Right cardiac atrium (tissue), 5 donors: ENCODE measurements at regions not wholly inside any gene's neighbourhood (a gene's known extent, or its start where the extent isn't known, plus 50 kb on each side); places are given as distances from the start of the nearest gene placed in this dataset.

Experiments used
- ATAC-seq, 2 donors: fragments of 200-7000 bp; cut with Tn5 transposase; one replicate each; pipeline versions ENCODE4 v1.8.0 to v1.9.1; 2020; ENCODE audit warnings: moderate library complexity in 2 of 2, mild to moderate bottlenecking in 1 of 2
- DNase-seq, 3 donors: peaks; one replicate each; pipeline ENCODE4 v3.0.0-alpha.2; 2020
- H3K27ac ChIP-seq: one replicate; pipeline ENCODE4 v1.5.1; 2013; ENCODE audit warnings: mild to moderate bottlenecking, low read length, control low read depth, moderate library complexity
- H3K27me3 ChIP-seq: one replicate; pipeline ENCODE4 v1.6.1; 2013; ENCODE audit not compliant: control insufficient read depth, insufficient read depth
- H3K4me1 ChIP-seq: one replicate; pipeline ENCODE4 v1.6.1; 2013; ENCODE audit warnings: low read length; ENCODE audit not compliant: control insufficient read depth, insufficient read depth
- H3K4me3 ChIP-seq: one replicate; pipeline ENCODE4 v1.5.1; 2013; ENCODE audit warnings: low read length, control low read depth
- H3K9me3 ChIP-seq: one replicate; pipeline ENCODE4 v1.6.1; 2013; ENCODE audit warnings: low read length; ENCODE audit not compliant: control insufficient read depth
- WGBS: extraction: QIAGEN DNeasy Blood & Tissue Kit; methylation state at CpG from one replicate; pipeline ENCODE4 v1.1.7; 2013; 5-methylcytosine and 5-hydroxymethylcytosine counted together
- intact Hi-C, 4 donors: fragments of 100-400 bp; cut with DNase I; formaldehyde crosslinking; loops; one replicate each; pipeline versions ENCODE4 v1.11.0 to v1.14.0; 2022 to 2023
- donor health status: healthy with polysubstance abuse.
- donor health status: DM: no; HTN: yes; CAD: no.
- donor health status: DM: no; HTN: no; CAD: no.
- donor health status: DM: no; HTN: yes; CAD: no; lungs with severe emphysema.
- donor health status: DM: yes; HTN: yes; CAD: no.

DNA sequence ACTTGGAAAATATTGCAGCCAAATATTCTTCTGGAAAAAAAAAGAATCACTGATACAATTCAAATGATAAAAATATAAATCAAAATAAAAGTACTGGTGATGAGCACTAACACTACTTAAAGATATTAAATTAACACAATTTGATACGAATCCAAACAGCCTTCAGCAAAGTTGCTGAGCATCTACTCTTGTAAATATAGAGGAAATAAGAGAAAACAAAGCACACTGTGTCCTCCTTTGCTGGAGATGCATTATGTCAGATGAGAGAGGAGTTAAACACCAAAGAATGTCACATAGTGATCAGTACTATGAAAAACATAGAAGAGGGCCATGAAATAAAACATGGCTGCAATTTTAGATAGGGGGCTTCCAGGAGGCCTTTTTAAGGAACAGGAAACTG lies 177.4 kb upstream of the RNPC3 start:
- WGBS = 71% methylated on average over 1 of the region's 1 CpG
- DNase-seq = no peak
- no peak overlapping the region for H3K4me3 ChIP-seq
- no peak overlapping the region for H3K27ac ChIP-seq
- H3K9me3 ChIP-seq = no peaks in the 10 kb centered on the region
- no peaks in the 10 kb centered on the region for H3K4me1 ChIP-seq
- no peak for ATAC-seq
- no peaks in the 10 kb centered on the region for H3K27me3 ChIP-seq
- intact Hi-C loops = no loop called here

DNA sequence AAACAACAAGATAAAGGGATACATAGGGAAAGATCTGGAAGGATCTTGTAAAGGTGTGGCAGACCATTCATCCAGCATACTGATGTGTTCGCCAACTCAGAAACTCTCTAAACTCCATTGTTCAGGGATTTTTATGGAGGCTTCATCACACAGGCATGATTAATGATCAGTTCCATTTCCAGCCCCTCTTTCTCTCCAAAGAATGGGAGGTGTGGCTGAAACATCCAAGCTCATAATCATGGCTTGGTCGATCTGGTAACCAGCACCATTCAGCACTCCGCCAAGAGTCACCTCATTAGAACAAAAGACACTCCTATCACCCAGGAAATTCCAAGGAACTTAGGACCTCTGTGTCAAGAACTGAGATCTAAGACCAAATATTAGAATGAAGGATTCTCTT lies 180.6 kb upstream of the RNPC3 start:
- 81% methylated on average over 3 of the region's 3 CpGs for WGBS
- no peak overlapping the region for H3K27ac ChIP-seq
- H3K27me3 ChIP-seq = no peaks in the 10 kb centered on the region
- H3K9me3 ChIP-seq = no peaks in the 10 kb centered on the region
- DNase-seq (no peak), ATAC-seq (no peak)
- intact Hi-C loops = no loop called here
- no peak overlapping the region for H3K4me3 ChIP-seq
- no peaks in the 10 kb centered on the region for H3K4me1 ChIP-seq

DNA sequence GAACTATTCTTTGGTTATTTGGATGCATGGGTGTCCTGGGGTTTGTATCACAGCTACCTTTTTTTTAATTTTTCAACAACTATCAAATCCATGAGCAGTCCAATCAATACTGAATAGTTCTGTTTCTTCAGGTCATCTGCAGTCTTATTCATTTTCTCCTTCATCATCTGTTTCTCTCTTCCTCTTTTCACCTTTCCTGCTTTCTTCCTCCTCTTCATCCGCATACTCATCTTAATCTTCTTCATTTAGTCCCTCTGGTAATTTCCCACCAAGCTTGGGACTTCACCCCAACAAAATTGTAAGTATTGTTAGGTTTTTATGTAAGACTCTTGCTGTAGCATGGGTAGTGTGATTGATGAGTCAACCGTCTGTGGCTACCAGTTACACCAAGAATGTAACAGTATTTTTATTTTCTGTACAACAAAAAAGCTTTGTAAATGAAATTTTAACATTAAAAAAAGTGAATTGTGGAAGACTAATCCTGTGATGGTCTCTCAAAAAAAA lies 184.1 kb upstream of the RNPC3 start:
- Histone ChIP-seq H3K27ac (no peak overlapping the region), H3K9me3 (no peaks in the 10 kb centered on the region), H3K27me3 (no peaks in the 10 kb centered on the region), H3K4me1 (no peaks in the 10 kb centered on the region), H3K4me3 (no peak overlapping the region)
- intact Hi-C loops = no loop called here
- 94% methylated on average over 2 of the region's 2 CpGs for WGBS
- no peak for ATAC-seq
- DNase-seq = no peak

DNA sequence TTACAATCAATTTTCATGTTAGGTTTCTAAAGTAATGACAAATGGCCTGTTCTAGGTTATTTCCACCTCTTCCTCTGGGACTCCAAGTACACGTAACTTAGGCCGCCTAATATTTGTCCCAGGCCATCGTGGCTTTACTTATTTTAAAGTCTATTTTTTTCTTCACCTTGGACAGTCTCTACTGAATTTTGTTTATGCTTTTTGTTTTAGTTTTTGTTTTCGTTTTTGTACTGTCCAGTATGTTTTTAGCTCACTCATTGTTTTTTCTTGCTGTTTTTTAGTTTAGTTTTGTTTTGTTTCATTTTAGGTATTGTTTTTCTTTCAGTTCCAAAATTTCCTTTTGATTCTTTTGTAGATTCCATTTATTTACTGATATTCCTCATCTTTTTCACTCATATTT lies 187.7 kb upstream of the RNPC3 start:
- no peaks in the 10 kb centered on the region for H3K4me1 ChIP-seq
- H3K27ac ChIP-seq = no peak overlapping the region
- intact Hi-C loops = no loop called here
- no peak for DNase-seq
- 72% methylated on average over 4 of the region's 4 CpGs for WGBS
- no peak overlapping the region for H3K4me3 ChIP-seq
- no peaks in the 10 kb centered on the region for H3K9me3 ChIP-seq
- H3K27me3 ChIP-seq = no peaks in the 10 kb centered on the region
- ATAC-seq = no peak

DNA sequence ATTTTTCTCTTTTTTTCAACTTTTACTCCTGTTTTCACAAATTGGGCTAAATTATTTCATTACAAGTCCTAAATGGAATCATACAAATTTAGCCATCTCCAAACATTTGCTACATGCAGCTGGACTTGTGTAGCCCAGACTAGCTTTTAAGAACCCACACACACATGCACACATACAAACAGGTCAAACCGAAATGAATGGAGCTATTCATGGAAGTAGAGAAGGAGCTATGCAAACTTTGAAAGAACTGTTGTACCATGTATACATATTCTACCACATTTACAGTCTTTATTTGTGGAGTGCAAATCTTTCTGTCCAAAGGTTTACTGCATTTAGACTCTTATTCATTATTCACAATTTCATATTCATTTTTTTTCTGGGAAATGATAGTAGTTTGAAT lies 189.1 kb upstream of the RNPC3 start:
- 68% methylated on average over 1 of the region's 1 CpG for WGBS
- H3K4me1 ChIP-seq = no peaks in the 10 kb centered on the region
- no peak overlapping the region for H3K4me3 ChIP-seq
- ATAC-seq (no peak), DNase-seq (no peak)
- no peaks in the 10 kb centered on the region for H3K9me3 ChIP-seq
- no peak overlapping the region for H3K27ac ChIP-seq
- H3K27me3 ChIP-seq = no peaks in the 10 kb centered on the region
- intact Hi-C loops = no loop called here

DNA sequence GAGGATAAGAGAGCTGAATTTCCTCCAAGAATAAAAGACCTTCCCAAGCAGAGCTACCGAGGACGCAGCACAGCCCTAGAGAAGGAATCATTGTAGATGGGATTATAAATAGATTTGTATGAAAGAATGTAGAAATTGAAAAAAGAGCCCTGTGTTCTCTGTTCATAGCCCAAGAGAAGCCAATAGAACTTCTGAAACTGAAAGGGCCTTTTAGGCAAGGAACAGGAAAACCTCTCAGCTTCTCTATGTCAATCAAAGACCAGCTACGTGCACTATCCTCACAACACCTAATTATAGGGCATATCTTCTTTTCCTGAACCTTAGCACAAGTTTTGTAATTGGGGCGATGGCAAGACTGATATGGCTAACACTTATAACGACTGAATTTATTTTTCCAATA lies 192.4 kb upstream of the RNPC3 start:
- 53% methylated on average over 5 of the region's 5 CpGs for WGBS
- H3K27me3 ChIP-seq = no peaks in the 10 kb centered on the region
- DNase-seq (no peak), ATAC-seq (no peak)
- H3K4me3 ChIP-seq = no peak overlapping the region
- no peaks in the 10 kb centered on the region for H3K4me1 ChIP-seq
- intact Hi-C loops = no loop called here
- H3K27ac ChIP-seq = no peak overlapping the region
- no peaks in the 10 kb centered on the region for H3K9me3 ChIP-seq

DNA sequence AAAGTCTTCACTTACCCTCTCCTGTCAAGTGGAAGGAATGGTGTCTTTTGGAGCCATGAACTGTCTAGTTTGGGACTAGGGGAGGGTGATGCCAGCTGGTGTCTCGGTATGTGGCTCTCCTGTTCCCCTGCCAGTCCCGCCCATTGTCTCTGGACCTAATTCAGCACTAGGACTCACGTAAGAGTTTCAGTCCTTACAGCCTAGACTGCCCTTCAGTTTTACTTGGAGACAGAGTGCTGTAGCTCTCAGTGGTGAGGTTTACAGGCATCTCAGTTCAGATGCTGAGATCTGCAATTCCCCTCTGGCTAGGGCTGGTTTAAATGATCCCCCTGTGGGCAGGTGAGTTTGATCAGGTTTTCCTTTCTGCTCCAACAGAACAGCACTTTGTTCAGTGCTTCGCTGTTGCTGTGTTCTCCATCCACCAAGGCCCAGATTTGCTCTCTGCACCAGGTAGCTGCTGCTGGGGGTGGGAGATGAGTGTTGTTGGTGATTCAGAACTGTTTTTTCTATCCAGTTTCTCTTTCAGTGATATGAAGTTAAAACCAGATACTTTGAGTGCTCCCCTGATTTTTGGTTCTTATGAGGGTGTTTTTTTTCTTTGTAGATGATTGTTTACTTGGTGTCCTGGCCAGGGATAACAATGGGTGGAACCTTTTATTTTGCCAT lies 198.3 kb upstream of the RNPC3 start:
- Histone ChIP-seq H3K4me3 (no peak overlapping the region), H3K27me3 (no peaks in the 10 kb centered on the region), H3K27ac (no peak overlapping the region), H3K4me1 (no peaks in the 10 kb centered on the region), H3K9me3 (no peaks in the 10 kb centered on the region)
- DNase-seq (no peak), ATAC-seq (no peak)
- intact Hi-C loops = no loop called here
- WGBS = 81% methylated on average over 4 of the region's 4 CpGs

DNA sequence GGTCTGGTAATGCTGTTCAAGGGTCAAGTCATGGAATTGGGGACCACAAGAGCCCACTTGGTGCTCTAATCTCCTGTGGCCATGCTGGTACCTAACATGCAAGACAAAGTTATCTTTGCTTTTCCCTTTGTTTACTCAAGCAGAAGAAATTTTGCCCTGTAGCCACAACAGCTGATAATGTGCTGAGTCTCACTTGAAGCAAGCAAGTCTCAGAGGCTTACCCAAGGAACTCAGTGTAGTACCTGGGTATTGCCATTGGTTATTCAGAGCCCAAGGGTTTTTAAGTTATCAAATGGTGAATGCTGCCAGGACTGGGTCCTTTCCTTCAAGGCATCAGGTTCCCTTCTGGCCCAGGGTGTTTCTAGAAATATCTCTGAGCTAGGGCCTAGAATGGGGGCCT lies 198.9 kb upstream of the RNPC3 start:
- no peak overlapping the region for H3K4me3 ChIP-seq
- intact Hi-C loops = no loop called here
- no peaks in the 10 kb centered on the region for H3K9me3 ChIP-seq
- H3K27me3 ChIP-seq = no peaks in the 10 kb centered on the region
- no peaks in the 10 kb centered on the region for H3K4me1 ChIP-seq
- no peak overlapping the region for H3K27ac ChIP-seq
- ATAC-seq (no peak), DNase-seq (no peak)

DNA sequence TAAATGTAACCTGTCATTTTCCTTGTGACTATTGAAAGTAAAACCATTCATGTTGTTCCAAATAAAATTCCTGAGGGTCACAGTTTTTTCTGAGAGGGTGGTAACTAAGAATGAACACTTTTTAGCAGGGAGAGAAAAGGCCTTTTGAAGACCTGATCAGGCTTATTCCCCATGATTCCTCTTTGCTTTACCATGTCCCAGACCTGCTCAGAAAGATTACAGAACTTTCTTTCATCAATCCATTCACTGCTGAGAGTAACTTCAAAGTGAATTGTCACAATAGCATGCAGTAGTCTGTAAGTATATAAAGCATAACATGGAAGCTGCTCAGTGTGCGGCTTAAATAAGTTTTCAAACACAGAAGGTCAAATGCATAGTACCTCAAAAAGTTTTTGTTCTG lies 201.5 kb upstream of the COL11A1 start:
- ATAC-seq = no peak
- H3K27ac ChIP-seq = no peak overlapping the region
- 95% methylated on average over 1 of the region's 1 CpG for WGBS

DNA sequence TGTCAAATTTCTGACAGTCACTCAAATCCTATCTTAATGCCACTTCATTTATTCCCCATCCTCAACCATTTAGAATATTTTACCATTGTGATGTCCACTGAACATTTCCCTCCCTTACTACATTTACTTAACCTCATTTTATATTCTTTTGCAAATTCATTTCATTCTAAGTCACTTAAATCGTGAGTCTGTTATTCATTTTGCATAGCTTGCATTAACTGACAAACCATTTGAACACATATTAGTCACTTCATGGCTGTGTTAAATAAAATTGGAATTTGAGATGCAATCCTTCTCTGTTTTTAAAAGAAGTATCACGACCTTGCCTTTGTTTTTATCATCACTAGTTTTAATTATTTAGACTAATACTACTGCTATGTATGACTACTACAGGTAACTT lies 199.4 kb upstream of the COL11A1 start:
- no peak for DNase-seq
- Histone ChIP-seq H3K4me1 (no peaks in the 10 kb centered on the region), H3K27me3 (no peaks in the 10 kb centered on the region), H3K4me3 (no peak overlapping the region), H3K9me3 (no peaks in the 10 kb centered on the region), H3K27ac (no peak overlapping the region)
- ATAC-seq = no peak
- 60% methylated on average over 2 of the region's 2 CpGs for WGBS
- intact Hi-C loops = no loop called here

More for the DNA sequence above, 201.5 kb upstream of the COL11A1 start:
- intact Hi-C loops = no loop called here
- Histone ChIP-seq H3K9me3 (no peaks in the 10 kb centered on the region), H3K27me3 (no peaks in the 10 kb centered on the region), H3K4me1 (no peaks in the 10 kb centered on the region), H3K4me3 (no peak overlapping the region)
- DNase-seq = no peak

DNA sequence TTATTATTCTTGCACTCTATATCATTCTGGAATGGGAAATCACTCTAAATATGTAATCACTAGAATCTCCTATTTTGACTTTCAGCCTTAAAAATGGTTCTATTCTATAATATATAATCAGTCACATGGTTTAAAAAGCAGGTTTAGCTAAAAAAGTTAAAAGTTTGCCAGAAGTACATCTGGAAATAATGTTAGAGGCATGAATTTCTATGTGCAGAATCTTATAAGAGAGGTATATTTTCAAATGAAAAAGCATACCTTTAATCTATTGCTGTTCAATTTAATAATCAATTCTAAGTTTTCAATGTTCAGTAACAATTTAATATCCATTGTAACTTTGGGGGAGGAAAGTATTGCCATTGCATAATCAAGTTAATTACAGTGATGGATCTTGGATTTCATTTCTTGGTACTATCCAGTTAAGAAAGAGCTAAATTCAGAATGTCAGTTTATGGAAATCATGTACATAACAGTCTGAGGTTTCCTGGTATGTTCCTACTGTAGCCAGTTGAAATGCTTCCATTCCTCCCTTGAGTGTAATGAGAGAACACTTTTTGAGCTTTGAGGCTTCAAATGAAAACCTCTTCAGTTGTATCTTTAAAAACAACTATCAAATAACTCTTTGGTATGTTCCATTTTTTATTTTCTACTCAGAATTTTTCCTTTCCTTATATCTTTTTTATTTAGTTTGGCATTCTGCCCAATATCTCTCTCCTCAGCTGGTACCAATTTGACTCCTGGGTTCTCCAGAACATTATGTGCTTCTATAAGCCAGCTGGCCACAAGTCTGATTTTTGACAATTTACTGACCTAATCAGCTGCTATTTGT lies 175.7 kb upstream of the COL11A1 start:
- ATAC-seq (no peak), DNase-seq (no peak)
- Histone ChIP-seq H3K4me3 (no peak overlapping the region), H3K27ac (no peak overlapping the region), H3K9me3 (no peaks in the 10 kb centered on the region), H3K27me3 (no peaks in the 10 kb centered on the region), H3K4me1 (no peaks in the 10 kb centered on the region)
- intact Hi-C loops = no loop called here
